ENCODE measurements at regions not wholly inside any gene's neighbourhood (a gene's known extent, or its start where the extent isn't known, plus 50 kb on each side); places are given as distances from the start of the nearest gene placed in this dataset.

DNA sequence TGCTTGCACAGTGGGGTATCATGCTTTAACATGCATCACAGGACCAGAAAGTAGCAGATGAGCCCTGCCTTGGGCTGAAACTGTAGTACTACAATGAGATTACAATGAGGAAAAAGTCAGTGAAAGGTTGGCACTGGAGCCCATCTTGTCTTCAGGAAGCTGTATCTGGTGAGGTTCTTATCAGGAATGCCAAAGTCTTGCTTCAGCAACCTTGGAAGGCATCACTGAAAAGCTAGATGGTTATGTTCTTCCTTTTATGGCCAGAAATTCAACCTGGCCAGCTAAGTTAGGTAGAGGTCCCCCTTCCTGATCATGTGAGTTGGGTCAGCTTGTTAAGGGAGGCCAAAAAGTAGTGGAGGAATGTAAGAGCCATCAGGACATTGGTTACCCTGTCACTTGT is 254.0 kb upstream of the FAT3 start:
- H3K27ac Mint-ChIP-seq (ENCODE audit: unreplicated experiment), result no peak overlapping the region
- H3K4me3 Mint-ChIP-seq (ENCODE audit: unreplicated experiment), result no peak overlapping the region
- H3K27me3 Mint-ChIP-seq (ENCODE audit: low read depth), result no peaks in the 10 kb centered on the region
- H3K4me1 Mint-ChIP-seq (ENCODE audit: low read depth), result no peaks in the 10 kb centered on the region
- no peaks in the 10 kb centered on the region for H3K36me3 Mint-ChIP-seq (ENCODE audit: low read depth)
- TF ChIP-seq, protein P1, sequence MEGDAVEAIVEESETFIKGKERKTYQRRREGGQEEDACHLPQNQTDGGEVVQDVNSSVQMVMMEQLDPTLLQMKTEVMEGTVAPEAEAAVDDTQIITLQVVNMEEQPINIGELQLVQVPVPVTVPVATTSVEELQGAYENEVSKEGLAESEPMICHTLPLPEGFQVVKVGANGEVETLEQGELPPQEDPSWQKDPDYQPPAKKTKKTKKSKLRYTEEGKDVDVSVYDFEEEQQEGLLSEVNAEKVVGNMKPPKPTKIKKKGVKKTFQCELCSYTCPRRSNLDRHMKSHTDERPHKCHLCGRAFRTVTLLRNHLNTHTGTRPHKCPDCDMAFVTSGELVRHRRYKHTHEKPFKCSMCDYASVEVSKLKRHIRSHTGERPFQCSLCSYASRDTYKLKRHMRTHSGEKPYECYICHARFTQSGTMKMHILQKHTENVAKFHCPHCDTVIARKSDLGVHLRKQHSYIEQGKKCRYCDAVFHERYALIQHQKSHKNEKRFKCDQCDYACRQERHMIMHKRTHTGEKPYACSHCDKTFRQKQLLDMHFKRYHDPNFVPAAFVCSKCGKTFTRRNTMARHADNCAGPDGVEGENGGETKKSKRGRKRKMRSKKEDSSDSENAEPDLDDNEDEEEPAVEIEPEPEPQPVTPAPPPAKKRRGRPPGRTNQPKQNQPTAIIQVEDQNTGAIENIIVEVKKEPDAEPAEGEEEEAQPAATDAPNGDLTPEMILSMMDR (IDR thresholded peaks at IDR 0.05), result no peak
- DNase-seq (ENCODE audit: low spot score), result no peak
- H3K9me3 Mint-ChIP-seq (ENCODE audit: low read depth), result no peaks in the 10 kb centered on the region

DNA sequence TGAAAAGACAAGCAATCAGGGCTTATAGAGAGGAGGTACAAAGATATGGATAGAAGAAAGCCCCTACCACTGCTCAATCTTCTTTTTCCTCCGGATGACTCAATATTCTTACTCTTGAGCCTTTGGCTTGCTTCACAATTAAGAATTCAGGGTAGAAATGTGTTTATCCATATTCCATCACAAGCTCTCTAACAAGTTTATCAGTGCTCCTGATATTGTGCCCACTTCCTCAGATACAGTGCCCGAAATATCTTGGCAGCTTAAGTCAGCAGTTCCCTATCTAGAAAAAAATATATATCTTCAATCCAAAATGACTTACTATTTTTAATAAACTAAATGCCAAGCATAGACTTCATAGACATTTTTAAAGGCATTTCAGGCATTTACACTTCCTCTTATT is 255.1 kb upstream of the FAT3 start:
- DNase-seq (ENCODE audit: low spot score), result no peak
- Mint-ChIP-seq H3K27ac (ENCODE audit: unreplicated experiment) (no peak overlapping the region), H3K4me3 (ENCODE audit: unreplicated experiment) (no peak overlapping the region), H3K4me1 (ENCODE audit: low read depth) (no peaks in the 10 kb centered on the region), H3K27me3 (ENCODE audit: low read depth) (peaks cover 3% of the 10 kb centered on the region), H3K9me3 (ENCODE audit: low read depth) (no peaks in the 10 kb centered on the region), H3K36me3 (ENCODE audit: low read depth) (no peaks in the 10 kb centered on the region)
- TF ChIP-seq, protein P1 (IDR thresholded peaks at IDR 0.05), result no peak

DNA sequence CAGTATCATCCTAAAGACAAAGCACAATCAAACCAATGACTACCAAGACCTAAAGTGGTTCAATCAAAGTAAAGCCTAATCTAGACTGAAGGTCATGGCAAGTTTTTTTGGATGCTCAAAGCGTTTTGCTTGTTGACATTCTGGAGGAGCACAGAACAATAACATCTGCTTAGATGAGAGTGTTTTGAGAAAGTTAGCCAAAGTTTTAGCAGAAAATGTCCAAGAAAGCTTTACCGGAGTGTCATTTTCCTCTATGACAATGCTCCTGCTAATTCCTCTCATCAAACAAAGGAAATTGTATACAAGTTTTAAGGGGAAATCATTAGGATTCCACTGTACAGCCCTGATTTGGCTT is 256.9 kb upstream of the FAT3 start:
- H3K27ac Mint-ChIP-seq (ENCODE audit: unreplicated experiment), result no peak overlapping the region

DNA sequence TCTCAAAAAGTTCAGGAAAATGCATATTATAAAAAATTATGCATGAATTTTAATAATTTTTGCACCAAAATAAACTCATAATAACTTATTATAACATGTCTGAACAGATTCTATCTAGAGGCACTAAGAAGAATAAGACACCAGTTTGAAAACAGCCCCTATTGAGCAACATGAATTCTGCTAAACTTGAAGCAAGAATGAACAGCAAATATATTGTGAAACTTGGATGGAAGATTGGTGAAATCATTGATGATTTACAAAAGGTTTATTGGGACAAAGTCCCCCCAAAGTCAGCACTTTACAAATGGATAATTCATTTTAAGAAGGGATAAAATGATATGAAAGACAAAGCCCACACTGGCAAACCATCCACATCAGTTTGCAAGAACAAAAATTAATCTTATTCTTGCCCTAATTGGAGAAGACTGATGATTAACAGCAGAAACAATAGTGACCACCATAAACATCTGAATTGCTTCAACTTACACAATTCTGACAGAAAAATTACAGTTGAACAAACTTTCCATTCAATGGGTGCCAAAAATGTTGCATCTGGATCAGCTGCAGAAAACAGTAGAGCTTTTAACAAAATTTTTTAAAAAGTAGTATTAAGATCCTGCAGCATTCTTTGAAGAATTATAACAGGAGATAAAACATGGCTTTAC is 257.5 kb upstream of the FAT3 start:
- no peak for DNase-seq (ENCODE audit: low spot score)
- H3K4me3 Mint-ChIP-seq (ENCODE audit: unreplicated experiment), result no peak overlapping the region
- peaks cover 10% of the 10 kb centered on the region for H3K9me3 Mint-ChIP-seq (ENCODE audit: low read depth)
- no peaks in the 10 kb centered on the region for H3K36me3 Mint-ChIP-seq (ENCODE audit: low read depth)
- H3K4me1 Mint-ChIP-seq (ENCODE audit: low read depth), result no peaks in the 10 kb centered on the region
- TF ChIP-seq, protein P1 (IDR thresholded peaks at IDR 0.05), result no peak
- peaks cover 10% of the 10 kb centered on the region for H3K27me3 Mint-ChIP-seq (ENCODE audit: low read depth)
- no peak overlapping the region for H3K27ac Mint-ChIP-seq (ENCODE audit: unreplicated experiment)

More for the DNA sequence above, 256.9 kb upstream of the FAT3 start:
- Mint-ChIP-seq H3K27me3 (ENCODE audit: low read depth) (peaks cover 7% of the 10 kb centered on the region), H3K4me3 (ENCODE audit: unreplicated experiment) (no peak overlapping the region), H3K36me3 (ENCODE audit: low read depth) (no peaks in the 10 kb centered on the region), H3K9me3 (ENCODE audit: low read depth) (peaks cover 5% of the 10 kb centered on the region), H3K4me1 (ENCODE audit: low read depth) (no peaks in the 10 kb centered on the region)
- TF ChIP-seq, protein P1 (IDR thresholded peaks at IDR 0.05), result no peak
- DNase-seq (ENCODE audit: low spot score), result no peak

DNA sequence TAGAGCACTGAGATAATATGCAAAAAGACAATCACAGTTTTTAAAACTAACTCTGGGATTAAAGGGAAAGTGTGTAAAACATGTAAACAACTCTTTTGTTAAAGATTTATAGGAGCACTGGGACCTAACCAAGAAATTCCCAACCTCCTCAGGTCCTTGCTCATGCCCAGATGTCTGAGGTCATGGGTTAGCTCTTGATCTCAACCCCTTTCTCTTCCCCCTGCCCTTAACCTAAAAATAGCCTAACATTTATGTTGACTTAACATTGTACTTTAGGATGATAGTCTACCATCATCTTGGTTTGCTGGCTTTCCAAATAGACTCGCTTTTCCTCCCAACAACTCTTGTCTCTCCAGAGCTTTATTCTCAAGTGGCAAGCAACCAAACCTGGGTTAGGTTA is 258.2 kb upstream of the FAT3 start:
- no peak for DNase-seq (ENCODE audit: low spot score)
- no peak overlapping the region for H3K27ac Mint-ChIP-seq (ENCODE audit: unreplicated experiment)
- TF ChIP-seq, protein P1 (IDR thresholded peaks at IDR 0.05), result no peak
- H3K27me3 Mint-ChIP-seq (ENCODE audit: low read depth), result peaks cover 10% of the 10 kb centered on the region
- H3K36me3 Mint-ChIP-seq (ENCODE audit: low read depth), result peaks cover 2% of the 10 kb centered on the region
- peaks cover 17% of the 10 kb centered on the region for H3K9me3 Mint-ChIP-seq (ENCODE audit: low read depth)
- no peaks in the 10 kb centered on the region for H3K4me1 Mint-ChIP-seq (ENCODE audit: low read depth)
- no peak overlapping the region for H3K4me3 Mint-ChIP-seq (ENCODE audit: unreplicated experiment)

Data from chondrocyte (in vitro differentiated cells).